ENCODE measurements at regions not wholly inside any gene's neighbourhood (a gene's known extent, or its start where the extent isn't known, plus 50 kb on each side); places are given as distances from the start of the nearest gene placed in this dataset.

- TF ChIP-seq KLF6 (CRISPR knock-in tag; IDR thresholded peaks at IDR 0.05; ENCODE audit: borderline replicate concordance) (no peak), HEY1 (CRISPR knock-in tag; IDR thresholded peaks at IDR 0.05; ENCODE audit: borderline replicate concordance) (no peak)
Measured at GRCh38 chr10:128808921-128809440, 658.1 kb upstream of the MGMT start (continued).

- ATAC-seq (no peak), FAIRE-seq (no peak), DNase-seq (ENCODE audit: extremely low read depth in 1 of 4, low spot score in 3 of 4) (no peak)
- Histone ChIP-seq H3K9me3 (replicated peaks; ENCODE audit: control insufficient read depth, insufficient read depth, low read depth, low read length) (no peaks in the 10 kb centered on the region), H3K9ac (ENCODE audit: insufficient read depth in 1 of 2, low read depth in 2 of 2, low read length in 2 of 2) (no peak overlapping the region), H3K36me3 (ENCODE audit: control insufficient read depth, insufficient read depth, low read length) (no peaks in the 10 kb centered on the region), H3K4me1 (replicated peaks in 1 of 2; ENCODE audit: control insufficient read depth in 2 of 2, insufficient read depth in 2 of 2, low read length in 2 of 2) (no peaks in the 10 kb centered on the region), H2AFZ (ENCODE audit: low read depth, low read length) (no peak overlapping the region), H3K27ac (ENCODE audit: extremely low read depth, low read depth, low read length) (no peak overlapping the region), H3K27me3 (ENCODE audit: control insufficient read depth in 2 of 2, insufficient read depth in 2 of 2, low read length in 2 of 2) (peaks cover 2 to 12% of the 10 kb centered on the region in 2 experiments; a peak in 3 of 5 replicates), H3K4me3 (no peak overlapping the region), H3K79me2 (ENCODE audit: control insufficient read depth, insufficient read depth, low read length) (no peaks in the 10 kb centered on the region), H3K9me1 (ENCODE audit: control insufficient read depth, insufficient read depth, low read length) (no peaks in the 10 kb centered on the region), H4K20me1 (replicated peaks; ENCODE audit: control insufficient read depth, insufficient read depth, low read length) (no peaks in the 10 kb centered on the region), H3K4me2 (ENCODE audit: insufficient read depth, low read length) (no peak overlapping the region)
- ChIA-PET POLR2A (interaction anchor here (0.6 to 1.0 kb wide), 3 partner anchors 27 to 712 kb away, joined by 3 to 4 read pairs (median 3); no protein-coding TSS in a partner anchor), CTCF (ENCODE audit: low intra/inter-chr PET ratio) (no interaction called here)
- no TSS peak for BruUV-seq (replicated peaks)
- intact Hi-C loops (cut with micrococcal nuclease) (no loop called here), in situ Hi-C loops (cut with MboI) (no loop called here)
- TF ChIP-seq HNRNPLL (IDR thresholded peaks at IDR 0.05; ENCODE audit: low read depth, low read length, poor library complexity, severe bottlenecking) (no peak), HMG20B (CRISPR knock-in tag; IDR thresholded peaks at IDR 0.05) (no peak), NR0B1 (IDR thresholded peaks at IDR 0.05; ENCODE audit: partially characterized antibody) (no peak), ZNF41 (CRISPR knock-in tag; conservative IDR thresholded peaks at IDR 0.05) (no peak)
- 2% methylated on average over 10 of the region's 10 CpGs for WGBS (ENCODE audit: insufficient coverage, low coverage, missing lambda C conversion rate)
Measured at GRCh38 chr10:128811511-128811910, 655.5 kb upstream of the MGMT start.

All from K562 (cell line).